Esophagus (tissue), 2 donors: ENCODE measurements at regions not wholly inside any gene's neighbourhood (a gene's known extent, or its start where the extent isn't known, plus 50 kb on each side); places are given as distances from the start of the nearest gene placed in this dataset.

Experiments
- H3K27ac ChIP-seq, 2 donors: one replicate each; pipeline ENCODE4 v1.5.1; 2013; ENCODE audit warnings: low read depth in 2 of 2, mild to moderate bottlenecking in 2 of 2, inconsistent platforms in 1 of 2, low read length in 1 of 2, moderate library complexity in 1 of 2
- H3K27me3 ChIP-seq, 2 donors: one replicate each; pipeline ENCODE4 v1.6.1; 2013; ENCODE audit warnings: low read length in 2 of 2, control low read depth in 1 of 2, mild to moderate bottlenecking in 1 of 2; ENCODE audit not compliant: insufficient read depth in 2 of 2, control insufficient read depth in 1 of 2
- H3K36me3 ChIP-seq, 2 donors: one replicate each; pipeline ENCODE4 v1.6.1; 2013; ENCODE audit warnings: low read length in 1 of 2; ENCODE audit not compliant: control insufficient read depth in 2 of 2, insufficient read depth in 2 of 2
- H3K4me1 ChIP-seq, 2 donors: one replicate each; pipeline ENCODE4 v1.6.1; 2013; ENCODE audit warnings: low read length in 1 of 2; ENCODE audit not compliant: control insufficient read depth in 2 of 2, insufficient read depth in 2 of 2
- H3K4me3 ChIP-seq, 2 donors: one replicate each; pipeline ENCODE4 v1.5.1; 2013; ENCODE audit warnings: low read length in 2 of 2, mild to moderate bottlenecking in 2 of 2, low read depth in 1 of 2, moderate library complexity in 1 of 2
- H3K9me3 ChIP-seq, 2 donors: one replicate each; pipeline ENCODE4 v1.6.1; 2013; ENCODE audit warnings: mild to moderate bottlenecking in 2 of 2, low read depth in 1 of 2, low read length in 1 of 2, moderate library complexity in 1 of 2; ENCODE audit not compliant: control insufficient read depth in 2 of 2, insufficient read depth in 1 of 2
- WGBS, 2 donors: extraction: QIAGEN DNeasy Blood & Tissue Kit; methylation state at CpG; one replicate each; pipeline ENCODE4 v1.1.7; 2013; 5-methylcytosine and 5-hydroxymethylcytosine counted together
- donor health status: healthy with polysubstance abuse.
- donor health status: Bipolar disorder and iron deficiency.

DNA sequence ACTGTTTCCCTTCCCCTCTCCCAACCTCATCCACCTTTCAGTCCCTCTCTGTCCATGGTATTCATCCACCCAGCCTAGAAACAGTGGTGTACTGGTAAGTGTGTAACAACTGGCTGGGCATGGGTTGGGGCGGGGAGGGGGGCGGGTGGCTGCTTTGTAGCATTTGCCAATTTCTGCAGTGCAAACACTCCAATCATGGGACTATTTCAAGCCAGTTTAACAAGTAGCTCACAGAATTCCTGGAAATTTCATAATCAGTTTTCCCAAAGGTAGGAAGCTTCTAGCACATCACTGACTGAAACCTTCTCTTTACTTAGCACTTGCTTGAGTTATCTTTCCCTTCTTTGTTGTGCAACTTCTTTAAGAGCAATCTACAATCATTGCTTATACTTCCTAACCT lies 100.8 kb upstream of the WASF3 start:
- no peaks in the 10 kb centered on the region for H3K9me3 ChIP-seq
- H3K4me3 ChIP-seq = no peak overlapping the region
- H3K27me3 ChIP-seq = no peaks in the 10 kb centered on the region
- H3K4me1 ChIP-seq = peaks cover 0 to 2% of the 10 kb centered on the region in 2 donors
- WGBS, 2 donors = 31 to 56% methylated on average over 2 of the region's 2 CpGs
- H3K36me3 ChIP-seq = no peaks in the 10 kb centered on the region
- H3K27ac ChIP-seq = no peak overlapping the region

DNA sequence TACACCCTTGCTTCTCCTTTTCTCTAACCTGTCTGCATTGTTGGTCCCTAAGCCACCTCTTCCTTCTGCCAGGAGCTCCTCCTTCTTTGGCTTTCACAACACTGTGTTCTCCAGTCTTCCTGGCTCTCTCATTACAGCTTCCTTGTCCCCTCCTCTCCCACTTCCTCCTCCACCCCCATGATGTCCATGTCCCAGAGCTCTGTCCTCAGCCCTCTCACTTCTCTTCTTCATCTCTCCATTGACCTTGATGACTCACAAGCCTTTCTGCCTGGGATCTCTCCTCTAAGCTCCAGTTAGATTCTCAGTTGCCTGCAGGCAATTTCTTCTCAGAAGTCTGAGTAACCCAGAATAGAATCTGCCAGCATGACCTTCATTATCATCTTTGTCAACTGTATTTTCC lies 100.3 kb upstream of the WASF3 start:
- H3K4me3 ChIP-seq = no peak overlapping the region
- no peak overlapping the region for H3K27ac ChIP-seq
- H3K4me1 ChIP-seq = peaks cover 0 to 2% of the 10 kb centered on the region in 2 donors
- H3K9me3 ChIP-seq = no peaks in the 10 kb centered on the region
- no peaks in the 10 kb centered on the region for H3K36me3 ChIP-seq
- H3K27me3 ChIP-seq = no peaks in the 10 kb centered on the region

DNA sequence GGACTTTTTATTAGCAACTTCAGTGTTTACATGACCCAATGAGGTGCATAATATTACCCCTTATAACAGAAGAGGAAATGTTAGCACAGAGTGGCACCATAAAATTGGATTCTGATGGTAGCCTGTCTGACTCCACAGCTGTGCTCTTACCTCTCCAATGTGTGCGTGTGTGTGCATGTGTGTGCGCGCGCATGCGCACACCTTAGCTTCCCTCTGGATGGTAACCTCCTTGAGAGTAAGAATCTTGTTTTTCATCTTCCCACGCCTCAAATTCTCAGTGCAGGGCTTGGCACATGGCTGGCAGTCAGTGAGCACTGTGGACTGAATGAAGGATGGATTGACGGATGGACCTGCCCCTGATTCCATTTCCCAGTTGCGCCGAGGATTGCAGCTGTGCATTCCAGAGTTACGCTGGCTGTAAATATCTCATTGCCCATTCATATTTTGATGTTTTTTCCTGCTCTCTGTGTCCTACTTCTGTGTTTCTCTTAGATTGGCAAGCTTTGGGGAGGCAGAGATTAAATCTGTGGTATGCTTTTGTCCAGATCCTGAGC lies 99.2 kb upstream of the WASF3 start:
- Histone ChIP-seq H3K36me3 (no peaks in the 10 kb centered on the region), H3K9me3 (no peaks in the 10 kb centered on the region), H3K4me1 (peaks cover 0 to 2% of the 10 kb centered on the region in 2 donors), H3K27ac (no peak overlapping the region), H3K4me3 (no peak overlapping the region), H3K27me3 (no peaks in the 10 kb centered on the region)
- 81 to 85% methylated on average over 10 of the region's 10 CpGs for WGBS, 2 donors

DNA sequence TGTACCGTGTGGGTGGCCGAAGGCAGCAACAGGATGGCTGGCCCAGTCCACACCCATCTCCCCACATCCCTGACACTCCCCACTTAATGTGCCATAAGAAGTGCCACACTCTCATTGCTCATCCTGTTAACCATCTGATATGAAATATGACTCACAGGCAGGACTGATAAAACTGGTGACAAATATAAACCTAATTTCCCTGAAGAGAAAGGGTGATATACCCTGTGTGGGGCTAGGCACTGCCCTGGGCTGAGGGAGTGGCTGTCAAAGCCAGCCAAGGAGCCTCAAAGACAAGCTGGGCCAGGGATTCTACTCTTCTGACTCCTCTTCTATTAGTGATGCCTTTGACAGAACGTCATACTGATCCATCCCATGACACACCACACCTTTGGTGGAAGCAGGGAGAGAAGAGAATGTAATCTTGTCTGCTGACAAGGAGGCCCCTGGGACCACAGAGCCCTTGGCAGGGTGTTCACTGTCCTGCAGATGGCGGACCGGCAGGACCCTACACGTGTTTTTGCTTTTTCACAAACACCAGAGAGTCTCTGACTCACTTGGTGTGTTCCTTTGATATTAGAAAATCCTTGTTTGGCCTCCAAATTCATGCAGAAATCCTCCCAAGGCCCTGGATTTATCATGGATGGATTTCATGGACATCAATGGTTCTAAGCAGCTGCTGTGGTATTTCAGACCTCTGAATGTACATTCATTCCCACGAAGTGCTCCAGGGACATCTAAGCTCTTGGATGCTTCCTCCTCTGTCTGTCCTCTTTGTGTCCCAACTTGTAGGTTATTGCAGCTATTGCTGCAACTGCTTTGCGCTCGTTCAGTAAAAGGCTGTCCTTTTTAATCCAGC lies 98.0 kb upstream of the WASF3 start:
- 66 to 71% methylated on average over 9 of the region's 9 CpGs for WGBS, 2 donors
- no peak overlapping the region for H3K4me3 ChIP-seq
- peaks cover 0 to 2% of the 10 kb centered on the region in 2 donors for H3K4me1 ChIP-seq
- no peaks in the 10 kb centered on the region for H3K36me3 ChIP-seq
- no peaks in the 10 kb centered on the region for H3K27me3 ChIP-seq
- no peak overlapping the region for H3K27ac ChIP-seq
- no peaks in the 10 kb centered on the region for H3K9me3 ChIP-seq

DNA sequence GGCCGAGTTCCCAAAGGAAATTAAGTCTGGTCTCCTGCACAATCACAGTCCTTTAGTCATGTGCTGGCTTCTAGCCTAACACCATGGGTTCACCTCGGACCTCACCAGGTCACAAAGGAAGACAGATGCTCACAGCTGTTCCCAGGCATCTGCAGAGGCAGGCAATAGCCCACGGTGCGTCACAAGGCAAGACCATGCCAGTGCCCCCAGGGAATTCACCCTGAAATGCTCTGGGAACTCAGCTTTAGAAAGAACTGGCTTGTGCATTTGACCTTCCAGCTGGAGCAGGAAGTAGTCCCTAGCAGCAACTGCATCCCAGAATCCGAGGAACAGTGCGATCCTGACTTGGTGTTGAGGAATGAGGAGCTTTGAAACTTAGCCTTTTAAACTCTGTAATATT lies 96.8 kb upstream of the WASF3 start:
- 55 to 70% methylated on average over 6 of the region's 6 CpGs for WGBS, 2 donors
- Histone ChIP-seq H3K36me3 (no peaks in the 10 kb centered on the region), H3K27ac (no peak overlapping the region), H3K27me3 (no peaks in the 10 kb centered on the region), H3K4me1 (peaks cover 0 to 2% of the 10 kb centered on the region in 2 donors), H3K9me3 (no peaks in the 10 kb centered on the region), H3K4me3 (no peak overlapping the region)

DNA sequence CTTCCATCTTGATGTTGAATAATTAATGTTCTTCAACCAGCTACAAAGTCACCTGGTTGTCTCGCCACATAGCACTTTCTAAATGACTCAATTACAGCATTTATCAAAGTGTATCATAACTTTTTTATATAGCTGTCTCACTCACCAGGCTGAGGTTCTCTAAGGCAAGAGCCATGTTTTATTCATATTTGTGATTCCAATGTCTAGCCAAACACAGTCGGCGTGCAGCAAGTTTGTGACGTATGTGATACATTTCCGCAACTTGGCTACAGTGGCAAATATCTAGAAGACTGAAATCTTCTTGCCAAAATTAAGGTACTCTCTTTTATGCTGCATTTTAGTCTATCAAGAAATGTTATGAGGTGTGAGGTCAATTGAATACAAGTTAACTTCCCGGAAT lies 94.2 kb upstream of the WASF3 start:
- Histone ChIP-seq H3K4me1 (peaks cover 0 to 2% of the 10 kb centered on the region in 2 donors), H3K36me3 (no peaks in the 10 kb centered on the region), H3K27ac (no peak overlapping the region), H3K9me3 (no peaks in the 10 kb centered on the region), H3K4me3 (no peak overlapping the region), H3K27me3 (no peaks in the 10 kb centered on the region)
- WGBS, 2 donors = 86 to 92% methylated on average over 6 of the region's 6 CpGs

DNA sequence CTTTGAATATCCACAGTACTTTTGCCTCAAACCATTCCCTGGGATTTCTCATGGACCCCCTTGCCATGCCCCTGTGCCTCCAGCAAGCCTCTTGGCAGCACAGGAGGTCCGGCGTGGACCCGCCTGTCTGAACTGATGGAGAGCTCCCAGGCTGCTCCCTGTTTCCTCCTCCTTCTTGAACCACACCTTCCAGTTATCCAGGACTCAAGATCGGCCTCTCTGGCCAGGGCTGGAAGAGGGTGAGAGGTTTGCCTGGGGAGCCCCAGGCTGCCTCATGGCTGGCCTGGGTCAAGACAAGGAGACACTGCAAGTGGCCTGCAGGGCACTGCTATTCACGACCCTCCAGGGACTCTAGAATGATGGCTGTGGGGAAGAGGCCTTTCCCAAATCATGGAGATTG lies 93.6 kb upstream of the WASF3 start:
- H3K4me3 ChIP-seq = no peak overlapping the region
- no peaks in the 10 kb centered on the region for H3K9me3 ChIP-seq
- no peaks in the 10 kb centered on the region for H3K36me3 ChIP-seq
- no peak overlapping the region for H3K27ac ChIP-seq
- WGBS, 2 donors = 65 to 68% methylated on average over 5 of the region's 5 CpGs
- H3K4me1 ChIP-seq = peaks cover 0 to 2% of the 10 kb centered on the region in 2 donors
- no peaks in the 10 kb centered on the region for H3K27me3 ChIP-seq

DNA sequence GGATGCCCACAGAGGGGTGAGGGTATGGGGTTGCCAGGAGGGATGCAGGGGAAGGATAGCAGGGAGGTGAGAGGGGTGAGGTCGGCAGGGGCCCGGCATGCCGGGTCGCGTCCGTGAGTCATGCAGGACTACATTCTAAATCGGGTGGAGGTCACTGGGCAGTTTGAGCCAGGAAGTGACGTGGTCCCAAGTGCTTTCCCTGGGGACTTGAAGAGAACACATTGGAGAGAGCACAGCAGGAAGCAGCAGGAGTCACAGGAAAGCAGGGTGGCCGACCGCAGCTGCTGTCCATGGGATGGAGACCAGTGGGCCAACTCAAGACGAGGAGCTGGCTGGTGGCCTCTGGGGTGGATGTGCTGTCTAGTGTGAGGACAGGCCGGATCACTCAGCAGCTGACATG lies 92.0 kb upstream of the WASF3 start:
- peaks cover 0 to 2% of the 10 kb centered on the region in 2 donors for H3K4me1 ChIP-seq
- H3K9me3 ChIP-seq = no peaks in the 10 kb centered on the region
- no peak overlapping the region for H3K27ac ChIP-seq
- no peaks in the 10 kb centered on the region for H3K27me3 ChIP-seq
- H3K36me3 ChIP-seq = no peaks in the 10 kb centered on the region
- no peak overlapping the region for H3K4me3 ChIP-seq
- WGBS, 2 donors = 79 to 84% methylated on average over 12 of the region's 12 CpGs

DNA sequence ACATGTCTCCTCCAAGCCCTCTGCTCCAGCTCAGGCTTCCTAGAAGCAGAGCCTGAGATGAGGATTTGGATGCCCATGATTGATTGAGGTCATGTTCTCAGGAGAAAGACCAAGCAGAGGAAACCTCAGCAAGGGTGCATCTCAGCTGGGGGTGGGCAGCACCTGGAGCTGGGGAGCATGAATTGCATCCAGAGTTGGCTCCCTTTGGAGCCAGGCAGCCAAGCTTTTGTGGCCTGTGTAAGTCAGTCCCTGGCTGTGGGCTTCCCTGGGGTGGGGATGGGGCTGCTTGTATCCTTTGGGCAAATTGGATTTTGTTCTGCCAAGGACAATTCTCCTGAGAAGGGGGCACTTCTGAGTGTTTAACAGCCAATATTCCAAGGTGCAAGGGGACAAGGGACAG lies 91.5 kb upstream of the WASF3 start:
- no peaks in the 10 kb centered on the region for H3K4me1 ChIP-seq
- H3K27me3 ChIP-seq = no peaks in the 10 kb centered on the region
- H3K27ac ChIP-seq = no peak overlapping the region
- H3K36me3 ChIP-seq = no peaks in the 10 kb centered on the region
- no peaks in the 10 kb centered on the region for H3K9me3 ChIP-seq
- no peak overlapping the region for H3K4me3 ChIP-seq

DNA sequence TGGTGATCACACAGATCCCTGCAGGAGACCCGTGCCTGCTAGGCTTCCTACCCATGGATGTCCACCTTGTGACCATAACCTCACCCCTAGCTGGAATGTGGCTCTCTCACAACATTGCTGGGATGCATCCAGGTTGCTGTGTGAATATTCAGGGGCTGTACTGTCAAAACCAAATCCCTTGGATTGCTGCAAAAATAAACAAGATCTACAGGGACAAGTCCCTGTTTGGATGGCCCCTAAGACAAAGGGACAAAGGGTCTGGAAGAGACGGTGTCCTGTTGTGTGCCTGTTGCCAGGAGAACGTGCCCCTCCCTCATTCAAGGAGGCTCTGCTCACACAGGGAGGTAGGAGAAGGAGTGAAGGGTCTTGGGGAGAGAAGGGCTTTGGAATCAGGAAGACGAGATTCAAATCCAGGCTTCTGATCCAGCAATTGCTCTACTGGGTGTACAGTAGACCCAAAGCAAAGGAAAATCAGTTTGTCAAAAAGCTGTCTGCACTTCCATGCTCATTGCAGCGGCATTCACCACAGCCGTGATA lies 89.2 kb upstream of the WASF3 start:
- H3K27me3 ChIP-seq = no peaks in the 10 kb centered on the region
- WGBS, 2 donors = 36 to 40% methylated on average over 6 of the region's 6 CpGs
- H3K27ac ChIP-seq = no peak overlapping the region
- H3K9me3 ChIP-seq = no peaks in the 10 kb centered on the region
- H3K36me3 ChIP-seq = no peaks in the 10 kb centered on the region
- H3K4me1 ChIP-seq = no peaks in the 10 kb centered on the region
- no peak overlapping the region for H3K4me3 ChIP-seq
